ENCODE measurements at regions not wholly inside any gene's neighbourhood (a gene's known extent, or its start where the extent isn't known, plus 50 kb on each side); places are given as distances from the start of the nearest gene placed in this dataset.

GRCh38 chr5:152811988-152812387, 406.9 kb upstream of the NMUR2 start:
- TF ChIP-seq, protein P1, sequence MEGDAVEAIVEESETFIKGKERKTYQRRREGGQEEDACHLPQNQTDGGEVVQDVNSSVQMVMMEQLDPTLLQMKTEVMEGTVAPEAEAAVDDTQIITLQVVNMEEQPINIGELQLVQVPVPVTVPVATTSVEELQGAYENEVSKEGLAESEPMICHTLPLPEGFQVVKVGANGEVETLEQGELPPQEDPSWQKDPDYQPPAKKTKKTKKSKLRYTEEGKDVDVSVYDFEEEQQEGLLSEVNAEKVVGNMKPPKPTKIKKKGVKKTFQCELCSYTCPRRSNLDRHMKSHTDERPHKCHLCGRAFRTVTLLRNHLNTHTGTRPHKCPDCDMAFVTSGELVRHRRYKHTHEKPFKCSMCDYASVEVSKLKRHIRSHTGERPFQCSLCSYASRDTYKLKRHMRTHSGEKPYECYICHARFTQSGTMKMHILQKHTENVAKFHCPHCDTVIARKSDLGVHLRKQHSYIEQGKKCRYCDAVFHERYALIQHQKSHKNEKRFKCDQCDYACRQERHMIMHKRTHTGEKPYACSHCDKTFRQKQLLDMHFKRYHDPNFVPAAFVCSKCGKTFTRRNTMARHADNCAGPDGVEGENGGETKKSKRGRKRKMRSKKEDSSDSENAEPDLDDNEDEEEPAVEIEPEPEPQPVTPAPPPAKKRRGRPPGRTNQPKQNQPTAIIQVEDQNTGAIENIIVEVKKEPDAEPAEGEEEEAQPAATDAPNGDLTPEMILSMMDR (IDR thresholded peaks at IDR 0.05): no peak
- no peak for TF ChIP-seq EP300 (IDR thresholded peaks at IDR 0.05; ENCODE audit: low read depth)
